ENCODE measurements at regions not wholly inside any gene's neighbourhood (a gene's known extent, or its start where the extent isn't known, plus 50 kb on each side); places are given as distances from the start of the nearest gene placed in this dataset.

GRCh38 chr3:71966185-71966584 lies 181.2 kb upstream of the PROK2 start:
- Histone ChIP-seq H3K4me1 (ENCODE audit: control insufficient read depth, insufficient read depth, low read length) (no peaks in the 10 kb centered on the region), H3K9me3 (ENCODE audit: control insufficient read depth, insufficient read depth, low read length) (no peaks in the 10 kb centered on the region), H3K36me3 (ENCODE audit: control insufficient read depth, insufficient read depth, low read length) (no peaks in the 10 kb centered on the region), H3K27ac (ENCODE audit: low read length) (no peak overlapping the region), H3K27me3 (ENCODE audit: control insufficient read depth, insufficient read depth, low read length) (no peaks in the 10 kb centered on the region), H3K4me3 (ENCODE audit: low read length) (no peak overlapping the region)
- no peak overlapping the region for H3K27ac Mint-ChIP-seq
- no peaks in the 10 kb centered on the region for H3K4me1 Mint-ChIP-seq
- no peak for DNase-seq
- no peaks in the 10 kb centered on the region for H3K9me3 Mint-ChIP-seq
- peaks cover 20 to 36% of the 10 kb centered on the region in 2 donors for H3K27me3 Mint-ChIP-seq (ENCODE audit: low read depth in 2 of 2)
- no peaks in the 10 kb centered on the region for H3K36me3 Mint-ChIP-seq
- intact Hi-C loops (cut with micrococcal nuclease), result no loop called here
- TF ChIP-seq, protein P1, sequence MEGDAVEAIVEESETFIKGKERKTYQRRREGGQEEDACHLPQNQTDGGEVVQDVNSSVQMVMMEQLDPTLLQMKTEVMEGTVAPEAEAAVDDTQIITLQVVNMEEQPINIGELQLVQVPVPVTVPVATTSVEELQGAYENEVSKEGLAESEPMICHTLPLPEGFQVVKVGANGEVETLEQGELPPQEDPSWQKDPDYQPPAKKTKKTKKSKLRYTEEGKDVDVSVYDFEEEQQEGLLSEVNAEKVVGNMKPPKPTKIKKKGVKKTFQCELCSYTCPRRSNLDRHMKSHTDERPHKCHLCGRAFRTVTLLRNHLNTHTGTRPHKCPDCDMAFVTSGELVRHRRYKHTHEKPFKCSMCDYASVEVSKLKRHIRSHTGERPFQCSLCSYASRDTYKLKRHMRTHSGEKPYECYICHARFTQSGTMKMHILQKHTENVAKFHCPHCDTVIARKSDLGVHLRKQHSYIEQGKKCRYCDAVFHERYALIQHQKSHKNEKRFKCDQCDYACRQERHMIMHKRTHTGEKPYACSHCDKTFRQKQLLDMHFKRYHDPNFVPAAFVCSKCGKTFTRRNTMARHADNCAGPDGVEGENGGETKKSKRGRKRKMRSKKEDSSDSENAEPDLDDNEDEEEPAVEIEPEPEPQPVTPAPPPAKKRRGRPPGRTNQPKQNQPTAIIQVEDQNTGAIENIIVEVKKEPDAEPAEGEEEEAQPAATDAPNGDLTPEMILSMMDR (IDR thresholded peaks at IDR 0.05), result no peak
- ATAC-seq, result no peak
- 36% methylated on average over 3 of the region's 3 CpGs for WGBS (ENCODE audit: insufficient coverage)
- H3K4me3 Mint-ChIP-seq, result no peak overlapping the region

DNA sequence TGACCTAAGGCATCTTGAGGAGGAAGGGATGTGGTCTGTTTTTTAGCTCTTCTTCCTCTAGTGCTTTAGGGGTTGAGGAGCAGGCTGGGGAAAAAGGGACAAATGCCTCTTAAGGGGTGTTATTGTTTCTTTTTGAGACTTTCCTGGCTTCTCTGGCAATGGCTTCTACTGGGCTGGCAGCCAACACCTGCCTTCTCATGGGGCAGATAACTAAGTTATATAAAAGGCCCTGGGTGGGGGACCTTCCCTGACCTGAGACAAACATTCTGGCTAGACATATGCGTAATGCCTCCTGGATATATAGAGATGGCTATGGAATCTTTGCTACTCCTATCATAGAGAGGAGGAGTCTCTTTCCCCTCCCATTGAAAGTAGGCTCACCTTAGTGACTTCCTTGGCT lies 179.2 kb upstream of the PROK2 start:
- WGBS (ENCODE audit: insufficient coverage), result no CpG with 5 or more reads among the region's 1 CpG
- Mint-ChIP-seq H3K27me3 (ENCODE audit: low read depth in 2 of 2) (peaks cover 24 to 51% of the 10 kb centered on the region in 2 donors), H3K4me1 (no peaks in the 10 kb centered on the region), H3K4me3 (no peak overlapping the region), H3K36me3 (no peaks in the 10 kb centered on the region), H3K9me3 (no peaks in the 10 kb centered on the region), H3K27ac (no peak overlapping the region)
- H3K27me3 ChIP-seq (ENCODE audit: control insufficient read depth, insufficient read depth, low read length), result no peaks in the 10 kb centered on the region
- H3K4me3 ChIP-seq (ENCODE audit: low read length), result no peak overlapping the region
- no peak overlapping the region for H3K27ac ChIP-seq (ENCODE audit: low read length)
- DNase-seq, result no peak
- TF ChIP-seq, protein P1 (IDR thresholded peaks at IDR 0.05), result no peak
- no peaks in the 10 kb centered on the region for H3K36me3 ChIP-seq (ENCODE audit: control insufficient read depth, insufficient read depth, low read length)
- intact Hi-C loops (cut with micrococcal nuclease), result no loop called here
- no peaks in the 10 kb centered on the region for H3K4me1 ChIP-seq (ENCODE audit: control insufficient read depth, insufficient read depth, low read length)
- no peaks in the 10 kb centered on the region for H3K9me3 ChIP-seq (ENCODE audit: control insufficient read depth, insufficient read depth, low read length)
- no peak for ATAC-seq

GRCh38 chr3:71962561-71963240 lies 177.8 kb upstream of the PROK2 start:
- DNase-seq, result no peak
- WGBS (ENCODE audit: insufficient coverage), result 90% methylated on average over 7 of the region's 8 CpGs
- Mint-ChIP-seq H3K4me1 (no peaks in the 10 kb centered on the region), H3K27me3 (ENCODE audit: low read depth in 2 of 2) (peaks cover 24 to 51% of the 10 kb centered on the region in 2 donors), H3K27ac (no peak overlapping the region), H3K36me3 (no peaks in the 10 kb centered on the region), H3K4me3 (no peak overlapping the region), H3K9me3 (no peaks in the 10 kb centered on the region)
- Histone ChIP-seq H3K4me1 (ENCODE audit: control insufficient read depth, insufficient read depth, low read length) (no peaks in the 10 kb centered on the region), H3K36me3 (ENCODE audit: control insufficient read depth, insufficient read depth, low read length) (no peaks in the 10 kb centered on the region), H3K9me3 (ENCODE audit: control insufficient read depth, insufficient read depth, low read length) (no peaks in the 10 kb centered on the region), H3K27ac (ENCODE audit: low read length) (no peak overlapping the region), H3K4me3 (ENCODE audit: low read length) (no peak overlapping the region), H3K27me3 (ENCODE audit: control insufficient read depth, insufficient read depth, low read length) (no peaks in the 10 kb centered on the region)
- TF ChIP-seq, protein P1 (IDR thresholded peaks at IDR 0.05), result no peak
- no peak for ATAC-seq
- intact Hi-C loops (cut with micrococcal nuclease), result no loop called here

GRCh38 chr3:71961891-71962290 lies 176.9 kb upstream of the PROK2 start:
- no peaks in the 10 kb centered on the region for H3K9me3 ChIP-seq (ENCODE audit: control insufficient read depth, insufficient read depth, low read length)
- H3K27ac ChIP-seq (ENCODE audit: low read length), result no peak overlapping the region
- H3K36me3 ChIP-seq (ENCODE audit: control insufficient read depth, insufficient read depth, low read length), result no peaks in the 10 kb centered on the region
- peaks cover 23 to 48% of the 10 kb centered on the region in 2 donors for H3K27me3 Mint-ChIP-seq (ENCODE audit: low read depth in 2 of 2)
- no peaks in the 10 kb centered on the region for H3K4me1 Mint-ChIP-seq
- H3K9me3 Mint-ChIP-seq, result no peaks in the 10 kb centered on the region
- H3K27me3 ChIP-seq (ENCODE audit: control insufficient read depth, insufficient read depth, low read length), result no peaks in the 10 kb centered on the region
- H3K27ac Mint-ChIP-seq, result no peak overlapping the region
- no peak for DNase-seq
- no peak overlapping the region for H3K4me3 ChIP-seq (ENCODE audit: low read length)
- no peak for ATAC-seq
- intact Hi-C loops (cut with micrococcal nuclease), result no loop called here
- 73% methylated on average over 2 of the region's 2 CpGs for WGBS (ENCODE audit: insufficient coverage)
- no peak overlapping the region for H3K4me3 Mint-ChIP-seq
- H3K4me1 ChIP-seq (ENCODE audit: control insufficient read depth, insufficient read depth, low read length), result no peaks in the 10 kb centered on the region
- H3K36me3 Mint-ChIP-seq, result no peaks in the 10 kb centered on the region
- TF ChIP-seq, protein P1 (IDR thresholded peaks at IDR 0.05), result no peak
